HG03457 (cell line): ENCODE measurements at regions not wholly inside any gene's neighbourhood (a gene's known extent, or its start where the extent isn't known, plus 50 kb on each side); places are given as distances from the start of the nearest gene placed in this dataset.

ENCODE experiments used
- ATAC-seq: cut with Tn5 transposase; IDR thresholded peaks from one replicate; pipeline ENCODE4 v1.9.1; 2021; ENCODE audit warnings: moderate number of reproducible peaks; ENCODE audit not compliant: unreplicated experiment

DNA sequence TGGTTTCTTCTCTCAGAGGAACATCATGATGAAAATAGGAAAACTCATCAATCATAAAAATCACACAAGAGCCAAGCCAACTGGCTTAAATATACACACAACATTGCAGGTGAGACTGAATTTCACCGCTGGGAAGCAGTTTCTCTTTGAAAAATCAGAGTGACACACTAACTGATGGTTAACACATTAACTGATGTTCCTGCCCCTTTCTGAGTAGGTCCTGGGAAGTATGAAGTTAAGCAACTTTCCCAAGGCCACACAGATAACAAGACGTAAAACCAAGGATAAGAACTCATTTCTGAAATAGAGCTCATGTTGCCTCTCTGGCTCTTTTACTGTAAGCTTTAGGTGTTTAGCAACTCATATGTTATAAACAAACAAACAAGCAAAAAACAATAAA, 813.7 kb upstream of the HS3ST1 start:
- no peak for ATAC-seq

DNA sequence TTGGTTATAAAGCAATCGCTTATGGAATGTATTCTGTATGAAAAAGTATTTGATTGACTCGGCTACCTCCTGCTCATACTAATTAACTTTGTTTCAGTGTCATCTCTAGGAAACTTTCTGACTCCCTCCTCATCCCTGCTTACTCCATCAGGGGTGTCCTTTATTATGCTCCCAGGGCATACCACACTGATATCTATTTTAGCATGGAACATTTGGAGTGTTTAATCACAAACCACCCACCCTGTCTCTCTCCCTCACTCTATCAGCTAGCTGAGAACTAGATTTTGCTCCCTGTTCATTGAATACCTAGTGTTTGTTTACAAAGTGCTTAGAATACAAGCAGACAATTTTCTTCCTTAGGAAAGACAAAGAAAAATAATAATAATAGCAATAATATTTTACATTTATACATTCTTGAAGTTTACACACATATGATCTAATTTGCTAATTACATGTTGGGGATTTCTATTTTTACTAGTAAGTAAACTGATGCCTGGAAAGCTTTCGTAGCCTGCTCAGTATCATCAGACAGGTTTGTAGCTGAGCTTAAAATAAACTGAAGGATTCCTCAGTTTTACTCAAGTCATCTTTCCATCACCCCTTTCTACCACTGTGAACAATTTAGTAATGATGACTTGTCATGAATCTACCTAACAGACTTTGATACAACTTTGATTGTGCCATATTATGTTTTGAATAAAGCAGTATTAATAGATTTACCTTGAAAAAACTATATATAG, 811.4 kb upstream of the HS3ST1 start:
- no peak for ATAC-seq

DNA sequence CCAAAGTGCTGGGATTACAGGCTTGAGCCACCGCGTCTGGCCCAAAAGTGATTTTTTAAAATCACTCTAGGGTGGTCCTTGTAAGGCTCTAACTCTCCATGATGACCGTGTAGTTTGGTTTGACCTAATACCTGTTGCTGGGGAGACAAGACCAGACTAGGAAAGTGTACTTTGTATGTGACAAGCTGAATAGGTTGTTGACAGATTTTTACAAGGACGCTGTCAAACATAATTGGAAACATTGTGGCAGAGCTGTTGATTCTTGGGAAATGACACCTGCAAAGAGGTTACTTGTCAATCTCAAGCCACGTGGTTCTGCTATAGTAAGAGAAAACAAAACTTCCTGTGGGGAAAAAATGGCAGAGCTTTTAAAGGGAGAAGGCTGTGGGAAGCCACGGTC, 802.4 kb upstream of the HS3ST1 start:
- no peak for ATAC-seq

DNA sequence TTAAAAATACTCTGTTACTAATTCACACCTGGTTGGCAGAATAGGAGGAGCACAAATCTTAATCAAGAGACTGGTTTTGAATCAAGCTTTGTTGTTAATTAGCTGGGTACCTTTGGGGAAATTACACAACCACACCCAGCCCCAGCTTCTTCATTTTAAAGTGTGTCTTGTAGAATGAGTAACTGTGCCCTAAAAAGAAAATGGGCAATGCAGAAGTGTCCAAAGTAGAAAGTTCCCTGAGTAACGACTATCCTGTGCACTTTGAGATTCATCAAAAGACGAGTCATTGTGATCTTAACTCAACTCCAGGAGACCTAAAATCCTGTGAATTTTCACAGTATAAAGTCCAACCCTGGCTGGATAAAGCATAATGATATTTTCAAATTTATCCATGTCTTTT, 792.3 kb upstream of the HS3ST1 start:
- ATAC-seq = no peak

DNA sequence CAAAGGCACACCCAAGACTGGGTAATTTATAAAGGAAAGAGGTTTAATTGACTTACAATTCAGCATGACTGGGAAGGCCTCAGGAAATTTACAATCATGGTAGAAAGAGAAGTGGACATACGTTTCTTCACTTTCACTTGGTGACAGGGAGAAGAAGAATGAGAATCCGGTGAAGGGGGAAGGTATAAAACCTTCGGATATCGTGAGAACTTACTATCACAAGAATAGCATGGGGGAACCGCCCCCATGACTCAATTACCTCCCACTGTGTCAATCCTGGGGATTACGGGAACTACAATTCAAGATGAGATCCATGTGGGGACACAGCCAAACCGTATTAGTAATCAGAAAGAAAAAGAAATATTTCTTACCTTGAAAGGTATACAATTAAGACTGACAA, 782.9 kb upstream of the HS3ST1 start:
- ATAC-seq = no peak

DNA sequence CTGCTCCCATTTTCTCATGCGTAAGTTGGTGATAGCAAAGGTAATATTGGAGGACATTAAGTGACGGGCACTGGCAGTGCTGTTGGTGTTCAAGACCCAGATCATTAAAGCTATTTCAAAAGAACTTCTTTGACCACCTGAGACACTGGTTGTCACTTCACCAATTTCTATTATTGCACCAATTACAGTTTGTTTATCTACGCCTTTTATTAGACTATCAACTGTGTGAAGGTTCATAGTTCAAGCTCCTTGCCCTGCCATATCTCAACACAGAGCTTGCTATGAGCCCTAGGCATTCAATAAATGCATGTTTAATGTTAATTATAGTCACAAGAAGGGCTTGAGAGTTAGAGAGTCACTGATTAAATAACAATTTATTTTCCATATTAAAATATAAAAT, 778.7 kb upstream of the HS3ST1 start:
- no peak for ATAC-seq

DNA sequence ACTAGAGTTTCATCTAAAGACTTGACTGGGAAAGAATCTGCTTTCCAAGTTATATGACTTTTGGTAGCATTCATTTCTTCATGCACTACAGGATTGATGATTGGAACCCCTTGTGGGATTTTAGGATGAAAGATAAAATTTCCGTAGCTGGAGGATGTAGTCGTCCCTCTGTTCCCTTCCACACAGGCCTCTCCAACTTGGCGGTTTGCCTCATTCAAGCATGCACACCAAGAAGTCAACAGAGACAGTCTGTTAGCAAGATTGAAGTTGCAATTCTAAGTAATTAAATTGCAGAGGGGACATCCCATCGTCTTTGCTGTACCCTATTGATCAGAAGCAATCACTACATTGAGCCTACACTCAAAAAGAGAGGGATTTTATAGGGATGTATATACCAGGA, 777.4 kb upstream of the HS3ST1 start:
- no peak for ATAC-seq

DNA sequence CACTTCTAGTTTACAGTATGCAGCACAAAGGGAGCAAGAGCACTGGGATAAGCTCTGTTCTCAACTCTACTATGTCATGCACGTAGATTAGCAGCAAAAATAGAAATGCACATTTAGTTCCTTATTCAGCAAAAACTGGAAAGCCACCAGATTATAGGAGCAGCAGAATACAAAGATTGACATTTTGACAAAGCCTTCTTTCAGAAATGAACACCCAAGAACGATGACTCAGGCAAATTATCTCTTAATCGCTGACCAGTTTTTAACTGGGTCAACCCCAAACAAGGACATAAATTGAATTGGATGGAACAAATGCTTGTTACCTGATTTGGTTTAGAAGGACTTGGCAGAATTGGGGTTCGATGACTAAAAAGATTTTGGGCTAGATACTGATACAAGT, 775.3 kb upstream of the HS3ST1 start:
- ATAC-seq = no peak

DNA sequence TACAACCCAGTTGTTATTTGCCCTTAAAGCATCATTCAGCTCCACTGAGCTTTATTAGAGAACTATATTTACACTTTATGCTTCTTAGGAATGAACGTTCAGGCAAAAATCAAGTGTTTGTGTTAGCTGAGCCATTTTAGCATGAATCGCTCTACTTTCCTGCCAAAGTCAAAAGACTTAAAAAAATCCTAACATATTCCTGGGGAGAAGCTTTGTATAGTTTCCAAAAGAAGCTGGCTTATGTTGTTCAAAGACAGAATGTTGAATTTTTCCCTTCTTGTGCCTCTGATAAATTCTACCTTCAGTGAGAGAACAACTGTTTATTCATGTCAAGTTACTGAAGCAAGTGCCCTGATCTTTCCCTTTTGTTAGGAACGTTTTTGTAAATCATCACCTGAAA, 771.5 kb upstream of the HS3ST1 start:
- no peak for ATAC-seq

DNA sequence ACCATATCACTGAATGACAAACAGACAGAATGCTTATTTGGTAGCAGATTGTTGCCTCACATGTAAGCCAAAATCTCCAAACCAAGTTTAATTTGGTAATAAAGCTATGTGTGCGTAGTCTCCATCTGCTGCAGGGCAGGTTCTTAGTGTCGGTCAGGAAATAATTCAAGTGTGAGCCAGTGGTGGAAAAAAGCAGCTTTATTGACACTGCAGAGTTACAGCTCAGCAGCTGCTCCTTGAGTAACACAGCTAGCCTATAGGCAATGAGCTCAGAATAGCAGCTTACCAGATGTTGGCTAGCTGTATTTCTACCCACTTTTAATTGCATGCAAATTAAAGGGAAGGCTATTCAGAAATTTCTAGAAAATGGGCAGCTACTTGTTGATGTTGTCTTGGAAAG, 757.8 kb upstream of the HS3ST1 start:
- ATAC-seq = no peak

DNA sequence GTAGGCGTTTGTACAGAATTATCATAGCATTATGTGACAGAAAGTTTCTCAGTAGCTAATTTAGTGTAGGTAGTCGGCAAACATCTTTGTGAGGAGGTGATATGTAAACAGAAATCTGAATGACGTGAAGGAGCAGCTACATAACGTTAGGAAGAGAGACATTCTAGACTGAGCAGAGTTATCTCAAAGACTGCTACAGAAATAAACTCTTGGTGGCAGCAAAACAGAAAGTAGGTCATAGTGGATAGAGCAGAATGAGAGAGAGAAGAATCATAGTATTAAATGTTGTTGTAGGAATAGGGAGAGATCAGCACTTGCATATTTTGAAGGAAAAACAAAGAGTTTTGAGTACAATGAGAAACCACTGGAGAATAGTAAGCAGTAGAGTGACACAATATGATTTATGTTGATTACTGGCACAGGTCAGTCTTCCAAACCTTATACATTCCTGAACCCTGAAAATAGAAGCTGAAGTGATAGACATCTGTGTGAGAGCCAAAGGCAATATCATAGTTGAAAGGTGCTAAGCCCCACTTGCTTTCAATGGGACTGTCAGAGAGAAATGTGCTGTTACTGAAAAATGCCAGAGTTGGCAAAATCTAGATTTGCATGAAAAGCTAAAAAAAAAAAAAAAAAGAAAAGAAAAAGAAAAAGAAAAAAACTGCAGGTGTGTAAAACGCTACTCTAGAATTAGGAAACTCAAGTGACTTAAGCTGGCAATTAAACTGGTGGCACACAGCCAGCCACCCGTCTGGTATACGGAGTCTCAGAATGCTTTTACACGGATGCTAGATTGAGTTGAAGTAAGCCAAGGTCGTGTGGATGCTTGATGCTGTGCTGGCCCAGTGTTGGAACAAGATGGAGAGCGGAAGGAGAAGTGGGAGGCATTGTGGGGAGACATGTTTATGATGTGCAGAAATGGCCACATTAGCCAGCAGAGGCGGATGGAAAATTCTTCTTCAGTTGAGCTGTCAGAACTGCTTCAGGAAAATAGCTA, 750.2 kb upstream of the HS3ST1 start:
- ATAC-seq = no peak

DNA sequence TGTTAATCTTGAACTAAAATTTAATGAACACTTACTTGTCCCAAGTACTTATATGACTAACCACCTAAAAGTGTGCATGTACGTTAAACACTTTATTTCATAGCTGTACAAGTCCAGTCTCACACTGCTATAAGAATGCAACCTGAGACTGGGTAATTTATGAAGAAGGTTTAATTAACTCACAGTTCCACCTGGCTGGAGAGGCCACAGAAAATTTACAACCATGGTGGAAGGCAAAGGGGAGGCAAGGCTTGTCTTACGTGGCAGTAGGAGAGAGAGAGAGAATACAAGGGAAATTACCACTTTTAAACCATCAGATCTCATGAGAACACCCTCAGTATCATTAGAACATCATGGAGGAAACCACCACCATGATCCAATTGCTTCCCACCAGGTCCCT, 748.7 kb upstream of the HS3ST1 start:
- ATAC-seq = no peak

DNA sequence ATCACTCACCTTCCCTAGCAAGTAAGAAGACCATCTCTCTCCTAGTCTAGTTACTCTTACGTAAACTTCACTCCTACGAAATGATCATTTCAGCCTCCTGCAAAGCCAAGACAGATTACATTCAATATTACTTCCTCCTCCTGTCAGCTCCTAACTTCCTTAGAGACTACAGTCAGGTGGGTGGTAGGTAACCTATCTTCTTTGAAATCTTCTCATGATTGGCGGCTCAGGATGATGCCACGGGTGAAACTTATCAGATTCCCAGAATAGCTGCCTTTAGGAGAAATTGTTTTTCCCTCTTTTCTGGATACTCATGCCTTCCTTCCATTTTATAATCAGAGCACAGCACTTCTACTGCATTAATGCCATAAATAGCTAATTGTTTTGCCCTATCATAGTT, 744.8 kb upstream of the HS3ST1 start:
- no peak for ATAC-seq

DNA sequence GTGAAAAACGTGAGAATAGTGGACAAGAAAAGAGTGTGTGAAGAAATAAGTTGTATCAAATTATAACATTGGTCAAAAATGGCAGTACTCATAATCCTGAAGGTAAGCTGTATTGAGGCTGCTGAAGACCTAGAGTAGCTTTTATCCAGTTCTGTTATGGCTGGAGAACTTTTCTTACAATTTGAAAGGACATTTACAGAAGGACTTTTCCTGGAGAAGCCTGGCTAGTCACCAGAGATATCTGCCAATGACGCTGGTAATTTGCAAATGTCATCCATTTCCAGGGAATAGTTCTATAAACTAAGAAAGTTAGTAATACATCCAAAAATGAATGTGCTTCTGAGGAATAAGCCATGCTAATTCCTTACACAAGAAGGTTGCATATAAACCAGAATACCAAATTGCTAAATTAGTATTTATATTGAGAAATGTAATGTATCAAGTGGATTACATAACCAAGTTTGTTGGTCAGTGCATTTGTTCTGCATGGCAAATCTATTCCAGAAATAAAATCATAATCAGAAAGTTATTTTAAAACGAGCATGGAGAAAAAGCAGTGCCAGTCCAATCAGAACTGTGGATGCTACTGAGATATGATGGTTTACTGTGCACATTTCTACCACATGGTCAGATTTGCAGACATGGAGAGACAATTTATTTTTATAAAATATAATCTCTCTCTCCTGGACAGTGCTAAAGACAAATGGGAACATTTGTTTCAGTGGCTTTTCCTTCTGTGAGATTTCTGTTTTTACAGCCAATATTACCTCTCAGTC, 743.7 kb upstream of the HS3ST1 start:
- ATAC-seq = no peak

DNA sequence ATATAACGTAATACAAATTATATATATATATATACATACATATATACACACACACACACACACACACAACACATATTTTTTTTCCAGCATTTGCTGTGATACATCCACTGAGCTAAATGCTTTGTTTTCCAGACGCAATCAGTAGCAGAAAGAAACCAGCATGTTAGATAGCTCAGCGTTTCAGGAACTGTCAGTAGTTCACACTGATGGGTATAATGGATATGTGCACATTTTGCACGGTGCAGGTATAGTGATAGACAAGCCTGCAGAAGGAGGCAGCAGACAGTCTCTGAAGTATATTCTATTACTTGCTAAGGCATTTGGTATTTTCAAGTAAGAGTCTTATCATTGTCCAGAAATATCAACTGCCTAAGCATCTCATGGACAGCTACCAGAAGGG, 741.6 kb upstream of the HS3ST1 start:
- no peak for ATAC-seq

DNA sequence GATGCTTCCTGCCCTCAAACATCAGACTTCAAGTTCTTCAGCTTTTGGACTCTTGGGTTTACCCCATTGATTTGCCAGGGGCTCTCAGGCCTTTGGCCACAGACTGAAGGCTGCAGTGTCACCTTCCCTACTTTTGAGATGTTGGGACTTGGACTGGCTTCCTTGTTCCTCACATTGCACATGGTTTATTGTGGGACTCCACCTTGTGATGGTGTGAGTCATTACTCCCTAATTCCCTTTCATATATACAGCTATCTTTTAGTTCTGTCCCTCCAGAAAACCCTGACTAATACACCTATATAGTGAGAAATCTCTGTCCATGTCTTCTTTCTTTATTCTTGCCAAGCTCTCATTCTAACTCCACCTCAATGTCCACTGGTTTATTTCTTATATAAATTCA, 736.9 kb upstream of the HS3ST1 start:
- no peak for ATAC-seq

DNA sequence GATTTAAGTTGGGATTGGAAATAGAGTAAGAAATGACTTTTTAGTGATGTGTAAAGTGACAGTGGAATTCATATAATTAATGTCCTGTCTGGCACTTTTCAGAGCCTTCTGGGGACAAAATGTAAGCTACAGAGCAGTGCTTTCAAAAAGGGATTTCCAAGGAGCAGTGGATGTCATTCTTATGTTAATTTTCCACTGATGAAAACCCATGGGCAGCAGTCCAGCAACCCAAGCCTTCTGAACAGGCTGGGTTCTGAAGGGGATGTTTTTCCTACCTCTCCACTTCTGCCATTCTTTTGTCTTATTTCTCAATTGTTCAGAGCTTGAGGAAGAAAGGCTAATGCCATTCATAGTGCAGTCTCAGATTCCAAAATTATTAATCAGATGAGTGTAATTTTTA, 717.6 kb upstream of the HS3ST1 start:
- no peak for ATAC-seq

DNA sequence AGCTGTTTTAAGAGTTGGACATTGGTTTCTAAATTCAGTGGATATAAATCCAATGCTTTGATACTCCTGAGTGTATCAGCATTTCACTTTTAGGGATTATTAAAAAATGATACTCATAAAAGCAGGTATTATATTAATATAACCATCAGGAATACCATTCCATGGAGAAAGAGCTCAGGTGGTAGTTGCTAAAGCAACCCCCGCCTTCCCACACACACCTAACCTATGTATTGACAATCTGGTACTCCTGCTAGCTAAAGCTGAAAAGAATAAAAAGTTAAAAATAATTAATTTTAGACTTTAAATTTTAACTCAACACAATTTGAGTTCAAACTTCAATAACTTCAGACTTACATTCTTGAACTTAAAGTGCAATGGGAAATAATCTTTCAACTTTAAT, 717.1 kb upstream of the HS3ST1 start:
- ATAC-seq = no peak

DNA sequence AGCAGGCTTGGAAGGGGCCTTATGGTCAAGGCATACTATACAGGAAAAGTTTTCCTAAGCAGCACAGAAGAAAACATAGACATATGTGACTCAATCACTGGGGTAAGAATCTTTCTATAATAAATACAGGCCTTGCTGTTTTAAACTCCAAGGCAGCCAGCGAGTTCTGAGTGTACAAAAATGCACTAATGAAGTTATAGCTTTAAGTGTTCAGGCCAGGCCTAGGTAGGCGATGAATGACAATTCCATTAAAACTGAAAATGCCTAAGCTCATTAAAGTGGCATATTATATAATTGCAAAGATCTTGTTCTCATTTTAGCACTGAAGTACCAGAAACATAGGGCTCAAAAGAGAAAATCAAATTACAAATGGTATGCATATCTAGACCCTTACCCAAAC, 716.4 kb upstream of the HS3ST1 start:
- ATAC-seq = no peak

DNA sequence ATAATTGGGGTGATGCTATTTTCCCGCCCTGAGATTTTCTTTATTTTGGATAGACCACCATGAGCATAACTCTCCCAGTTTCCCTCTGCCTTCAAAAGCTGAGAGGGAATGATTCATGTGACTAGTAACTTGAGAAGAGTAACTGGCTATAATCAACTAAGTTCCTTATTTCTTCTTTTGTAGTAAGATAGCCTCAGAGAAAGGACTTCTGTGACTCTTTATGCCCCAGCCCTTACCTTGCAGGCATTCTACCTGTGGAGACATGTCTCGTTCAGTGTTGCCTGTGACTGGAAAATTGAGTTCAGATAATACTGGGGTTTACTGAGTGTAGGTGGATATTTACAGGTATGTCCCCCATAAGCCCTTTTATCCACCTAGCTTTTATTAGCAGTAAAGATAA, 715.4 kb upstream of the HS3ST1 start:
- ATAC-seq = no peak

DNA sequence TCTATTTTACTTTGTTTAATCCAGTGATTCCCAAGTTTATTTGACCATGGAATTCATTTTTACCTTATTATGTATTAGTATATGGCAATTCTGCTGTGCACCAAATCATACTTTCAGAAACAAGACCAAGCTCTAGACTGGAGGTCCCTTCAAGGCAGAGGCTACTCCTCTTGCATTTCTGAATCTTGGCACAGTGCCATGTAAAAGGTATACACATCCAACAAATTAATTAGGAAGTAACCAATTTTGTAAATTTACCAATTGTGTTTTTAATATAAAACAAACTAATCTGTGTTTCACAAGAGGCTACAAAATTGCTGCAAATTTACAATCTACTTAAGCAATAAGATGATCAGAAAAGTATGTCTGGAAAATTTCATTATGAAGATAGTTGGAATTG, 712.2 kb upstream of the HS3ST1 start:
- ATAC-seq = no peak

DNA sequence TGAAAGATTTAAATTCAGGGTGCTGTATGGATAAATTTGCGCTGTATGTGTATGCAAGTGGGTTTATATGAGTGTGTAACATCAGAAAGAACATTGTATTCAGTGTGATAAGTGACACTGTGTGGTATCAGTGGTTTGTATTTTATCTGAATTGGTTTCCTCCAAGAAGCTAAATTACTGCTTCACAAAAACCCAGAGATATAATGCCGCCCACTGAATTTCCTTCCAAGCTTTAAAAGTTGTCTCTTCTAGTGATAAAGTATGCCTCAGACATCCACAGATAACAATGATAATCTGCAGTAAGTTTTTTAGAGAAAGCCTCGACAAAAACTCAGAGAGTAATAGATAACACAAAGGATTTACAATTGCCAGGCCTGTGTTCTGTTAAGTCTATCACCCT, 710.6 kb upstream of the HS3ST1 start:
- no peak for ATAC-seq
